H9 (cell line): ENCODE measurements at regions not wholly inside any gene's neighbourhood (a gene's known extent, or its start where the extent isn't known, plus 50 kb on each side); places are given as distances from the start of the nearest gene placed in this dataset.

Experiments
- DNase-seq: peaks from one replicate; pipeline ENCODE4 v3.0.0-alpha.2; 2017
- H2AFZ ChIP-seq: one replicate; pipeline ENCODE4 v1.6.1; 2013; ENCODE audit warnings: mild to moderate bottlenecking, low read length, control low read depth, moderate library complexity
- H2AK5ac ChIP-seq: 2 replicates; pipeline ENCODE4 v1.6.1; 2013; ENCODE audit warnings: low read length, control low read depth, mixed read lengths; ENCODE audit not compliant: insufficient read length
- H2BK120ac ChIP-seq: one replicate; pipeline ENCODE4 v1.6.1; 2013; ENCODE audit warnings: low read depth, mild to moderate bottlenecking, low read length, control low read depth, inconsistent platforms; ENCODE audit not compliant: poor library complexity, severe bottlenecking
- H2BK12ac ChIP-seq: 2 replicates; pipeline ENCODE4 v1.6.1; 2013; ENCODE audit warnings: low read length, control low read depth, mixed read lengths, low read depth; ENCODE audit not compliant: insufficient read length
- H2BK15ac ChIP-seq: 2 replicates; pipeline ENCODE4 v1.6.1; 2013; ENCODE audit warnings: low read depth, low read length, control low read depth
- H2BK20ac ChIP-seq: one replicate; pipeline ENCODE4 v1.6.1; 2013; ENCODE audit warnings: low read depth, mild to moderate bottlenecking, low read length, control low read depth, inconsistent platforms; ENCODE audit not compliant: poor library complexity, severe bottlenecking
- H2BK5ac ChIP-seq: 2 replicates; pipeline ENCODE4 v1.6.1; 2013; ENCODE audit warnings: low read length, control low read depth, mixed read lengths; ENCODE audit not compliant: insufficient read length
- H3K14ac ChIP-seq: 2 replicates; pipeline ENCODE4 v1.6.1; 2013; ENCODE audit warnings: low read length, control low read depth; ENCODE audit not compliant: insufficient read depth
- H3K18ac ChIP-seq: 2 replicates; pipeline ENCODE4 v1.6.1; 2013; ENCODE audit warnings: low read depth, mild to moderate bottlenecking, mixed read lengths, low read length, control low read depth; ENCODE audit not compliant: insufficient read length
- H3K23ac ChIP-seq: 2 replicates; pipeline ENCODE4 v1.6.1; 2013; ENCODE audit warnings: low read length, control low read depth, mixed read lengths, low read depth; ENCODE audit not compliant: insufficient read length
- H3K23me2 ChIP-seq: 2 replicates; pipeline ENCODE4 v1.6.1; 2013; ENCODE audit warnings: low read depth, mild to moderate bottlenecking, mixed read lengths, low read length, control low read depth; ENCODE audit not compliant: insufficient read length, poor library complexity, severe bottlenecking
- H3K27ac ChIP-seq: 2 replicates; pipeline ENCODE4 v1.5.1; 2013; ENCODE audit warnings: low read length, control low read depth, mixed read lengths, low read depth; ENCODE audit not compliant: insufficient read length
- H3K27me3 ChIP-seq: 2 replicates; pipeline ENCODE4 v1.6.1; 2013; ENCODE audit warnings: low read length, control low read depth, inconsistent platforms; ENCODE audit not compliant: insufficient read depth
- H3K4ac ChIP-seq: 2 replicates; pipeline ENCODE4 v1.6.1; 2013; ENCODE audit warnings: low read depth, mild to moderate bottlenecking, control low read depth, inconsistent platforms, low read length, moderate library complexity
- H3K4me1 ChIP-seq: 2 replicates; pipeline ENCODE4 v1.6.1; 2013; ENCODE audit warnings: low read length, control low read depth, inconsistent platforms; ENCODE audit not compliant: insufficient read depth
- H3K4me2 ChIP-seq: 2 replicates; pipeline ENCODE4 v1.6.1; 2013; ENCODE audit warnings: low read length, control low read depth, mixed read lengths; ENCODE audit not compliant: insufficient read length, insufficient read depth
- H3K56ac ChIP-seq: 2 replicates; pipeline ENCODE4 v1.6.1; 2013; ENCODE audit warnings: low read depth, mild to moderate bottlenecking, mixed read lengths, low read length, control low read depth; ENCODE audit not compliant: insufficient read length
- H3K79me1 ChIP-seq: 2 replicates; pipeline ENCODE4 v1.6.1; 2013; ENCODE audit warnings: low read depth, mild to moderate bottlenecking, moderate library complexity, low read length, control low read depth, inconsistent platforms; ENCODE audit not compliant: insufficient read depth, poor library complexity, severe bottlenecking
- H3K79me2 ChIP-seq: 2 replicates; pipeline ENCODE4 v1.6.1; 2013; ENCODE audit warnings: low read length, control low read depth, inconsistent platforms; ENCODE audit not compliant: insufficient read depth
- H3K9ac ChIP-seq: 2 replicates; pipeline ENCODE4 v1.6.1; 2013; ENCODE audit warnings: low read length, control low read depth, mixed read lengths; ENCODE audit not compliant: insufficient read length; ENCODE audit errors: extremely low read depth
- H3K9me3 ChIP-seq: one replicate; pipeline ENCODE4 v1.6.1; 2013; ENCODE audit warnings: low read depth, low read length, inconsistent platforms; ENCODE audit not compliant: control insufficient read depth
- H3T11ph ChIP-seq: one replicate; pipeline ENCODE4 v1.6.1; 2013; ENCODE audit warnings: mild to moderate bottlenecking, low read length, control low read depth, inconsistent platforms
- H4K20me1 ChIP-seq: one replicate; pipeline ENCODE4 v1.6.1; 2013; ENCODE audit not compliant: control insufficient read depth, insufficient read length, insufficient read depth
- H4K5ac ChIP-seq: 2 replicates; pipeline ENCODE4 v1.6.1; 2013; ENCODE audit warnings: low read depth, mild to moderate bottlenecking, mixed read lengths, low read length, control low read depth; ENCODE audit not compliant: insufficient read length
- H4K8ac ChIP-seq: replicated peaks from 2 replicates; pipeline ENCODE4 v1.6.1; 2013; ENCODE audit warnings: low read length, control low read depth, mixed read lengths, low read depth; ENCODE audit not compliant: insufficient read length
- H4K91ac ChIP-seq: 2 replicates; pipeline ENCODE4 v1.6.1; 2013; ENCODE audit warnings: low read depth, mild to moderate bottlenecking, moderate library complexity, mixed read lengths, low read length, control low read depth; ENCODE audit not compliant: insufficient read length
- H3K27ac Mint-ChIP-seq, 3 experiments: 2 replicates in 2 of 3; 3 replicates in 1 of 3; pipeline ENCODE4 v1.8.0; 2020 to 2021; ENCODE audit warnings: mixed read lengths in 3 of 3, mild to moderate bottlenecking in 1 of 3, moderate library complexity in 1 of 3
- H3K27me3 Mint-ChIP-seq: 2 replicates; pipeline ENCODE4 v1.8.0; 2021; ENCODE audit warnings: low read depth, mild to moderate bottlenecking, moderate library complexity, mixed read lengths
- H3K36me3 Mint-ChIP-seq, 3 experiments: 2 replicates in 2 of 3; 3 replicates in 1 of 3; pipeline ENCODE4 v1.8.0; 2020 to 2021; ENCODE audit warnings: low read depth in 3 of 3, mixed read lengths in 3 of 3; ENCODE audit not compliant: insufficient read depth in 1 of 3
- H3K4me1 Mint-ChIP-seq, 2 experiments: 2 replicates each; pipeline ENCODE4 v1.8.0; 2020; ENCODE audit warnings: mixed read lengths in 2 of 2
- H3K4me3 Mint-ChIP-seq, 2 experiments: 2 replicates in 1 of 2; 3 replicates in 1 of 2; pipeline ENCODE4 v1.8.0; 2020 to 2021; ENCODE audit warnings: mild to moderate bottlenecking in 2 of 2, mixed read lengths in 2 of 2, moderate library complexity in 1 of 2
- H3K9me3 Mint-ChIP-seq, 2 experiments: 2 replicates in 1 of 2; 3 replicates in 1 of 2; pipeline ENCODE4 v1.8.0; 2020; ENCODE audit warnings: mild to moderate bottlenecking in 2 of 2, mixed read lengths in 2 of 2, moderate library complexity in 1 of 2
- WGBS: extraction: QIAGEN DNeasy Blood & Tissue Kit; methylation state at CpG from one replicate; pipeline ENCODE4 v1.1.7; 2013; ENCODE audit warnings: missing lambda C conversion rate, low lambda C conversion rate, mixed read lengths; ENCODE audit not compliant: insufficient read length; ENCODE audit errors: extremely low coverage; 5-methylcytosine and 5-hydroxymethylcytosine counted together
- TF ChIP-seq, protein P1 (sequence below): fragments of 200-600 bp; sonication (generic); conservative IDR thresholded peaks from 3 replicates; pipeline ENCODE4 v1.8.0; 2021; ENCODE audit warnings: antibody characterized with exemption, mild to moderate bottlenecking

DNA sequence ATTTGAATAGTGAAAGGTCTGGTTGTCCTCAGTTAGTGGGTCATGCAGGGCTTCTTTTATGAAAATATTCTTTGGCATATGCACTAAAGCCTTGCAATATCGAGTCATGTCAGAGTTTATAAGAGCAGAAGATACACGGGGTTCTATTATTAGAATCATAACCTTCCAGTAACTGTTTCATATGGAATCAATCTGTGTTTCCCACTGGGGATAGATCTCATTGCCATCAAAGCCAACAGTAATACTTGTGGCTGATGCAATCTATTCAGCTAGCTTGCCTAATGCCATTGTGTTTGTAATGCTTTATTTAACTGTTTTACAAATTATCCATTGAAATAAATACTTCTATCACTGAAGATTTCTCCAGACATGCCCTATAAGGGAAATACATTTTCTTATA is 746.9 kb upstream of the PCDH9 start:
- no peak overlapping the region for H3K9ac ChIP-seq
- DNase-seq: no peak
- WGBS: no CpG with 5 or more reads among the region's 2 CpGs
- H3K4me2 ChIP-seq: no peak overlapping the region
- H3K23me2 ChIP-seq: no peaks in the 10 kb centered on the region
- H2AK5ac ChIP-seq: no peak overlapping the region
- H3K27me3 Mint-ChIP-seq: no peaks in the 10 kb centered on the region
- H3K9me3 ChIP-seq: no peaks in the 10 kb centered on the region
- no peak overlapping the region for H2AFZ ChIP-seq
- H3K4me1 ChIP-seq: no peaks in the 10 kb centered on the region
- H3K36me3 Mint-ChIP-seq: no peaks in the 10 kb centered on the region; a peak in 1 of 7 replicates
- no peak overlapping the region for H2BK20ac ChIP-seq
- no peaks in the 10 kb centered on the region for H3K27me3 ChIP-seq
- no peak overlapping the region for H3K4me3 Mint-ChIP-seq
- no peak overlapping the region for H2BK15ac ChIP-seq
- no peak overlapping the region for H4K8ac ChIP-seq
- H3K9me3 Mint-ChIP-seq: peaks cover 0 to 3% of the 10 kb centered on the region in 2 experiments; a peak in 1 of 5 replicates
- H3K27ac ChIP-seq: no peak overlapping the region
- no peak overlapping the region for H4K5ac ChIP-seq
- H2BK12ac ChIP-seq: no peak overlapping the region
- H3K4me1 Mint-ChIP-seq: peaks cover 0 to 11% of the 10 kb centered on the region in 2 experiments; a peak in 1 of 4 replicates
- no peak overlapping the region for H3K56ac ChIP-seq
- no peak overlapping the region for H3T11ph ChIP-seq
- no peak overlapping the region; a peak in 1 of 7 replicates for H3K27ac Mint-ChIP-seq
- no peak overlapping the region for H2BK5ac ChIP-seq
- H3K23ac ChIP-seq: no peak overlapping the region
- H2BK120ac ChIP-seq: no peak overlapping the region
- H4K91ac ChIP-seq: no peak overlapping the region
- no peaks in the 10 kb centered on the region for H4K20me1 ChIP-seq
- H3K14ac ChIP-seq: no peak overlapping the region
- H3K79me1 ChIP-seq: no peaks in the 10 kb centered on the region
- H3K79me2 ChIP-seq: no peaks in the 10 kb centered on the region
- H3K4ac ChIP-seq: no peak overlapping the region
- no peak overlapping the region for H3K18ac ChIP-seq
- TF ChIP-seq, protein P1, sequence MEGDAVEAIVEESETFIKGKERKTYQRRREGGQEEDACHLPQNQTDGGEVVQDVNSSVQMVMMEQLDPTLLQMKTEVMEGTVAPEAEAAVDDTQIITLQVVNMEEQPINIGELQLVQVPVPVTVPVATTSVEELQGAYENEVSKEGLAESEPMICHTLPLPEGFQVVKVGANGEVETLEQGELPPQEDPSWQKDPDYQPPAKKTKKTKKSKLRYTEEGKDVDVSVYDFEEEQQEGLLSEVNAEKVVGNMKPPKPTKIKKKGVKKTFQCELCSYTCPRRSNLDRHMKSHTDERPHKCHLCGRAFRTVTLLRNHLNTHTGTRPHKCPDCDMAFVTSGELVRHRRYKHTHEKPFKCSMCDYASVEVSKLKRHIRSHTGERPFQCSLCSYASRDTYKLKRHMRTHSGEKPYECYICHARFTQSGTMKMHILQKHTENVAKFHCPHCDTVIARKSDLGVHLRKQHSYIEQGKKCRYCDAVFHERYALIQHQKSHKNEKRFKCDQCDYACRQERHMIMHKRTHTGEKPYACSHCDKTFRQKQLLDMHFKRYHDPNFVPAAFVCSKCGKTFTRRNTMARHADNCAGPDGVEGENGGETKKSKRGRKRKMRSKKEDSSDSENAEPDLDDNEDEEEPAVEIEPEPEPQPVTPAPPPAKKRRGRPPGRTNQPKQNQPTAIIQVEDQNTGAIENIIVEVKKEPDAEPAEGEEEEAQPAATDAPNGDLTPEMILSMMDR: no peak
